EL (cell line): ENCODE measurements at regions not wholly inside any gene's neighbourhood (a gene's known extent, or its start where the extent isn't known, plus 50 kb on each side); places are given as distances from the start of the nearest gene placed in this dataset.
A peak's percentile ranks its signal among the peaks of the same experiment; 100 is the strongest.
"Not testable (repeated sequence)": the region's sequence is repeated elsewhere in the genome, so short reads cannot be mapped to it uniquely, and the experiment has no call there.

Experiments
- DNase-seq: peaks from one replicate; pipeline ENCODE4 v3.0.0-alpha.2; 2016

DNA sequence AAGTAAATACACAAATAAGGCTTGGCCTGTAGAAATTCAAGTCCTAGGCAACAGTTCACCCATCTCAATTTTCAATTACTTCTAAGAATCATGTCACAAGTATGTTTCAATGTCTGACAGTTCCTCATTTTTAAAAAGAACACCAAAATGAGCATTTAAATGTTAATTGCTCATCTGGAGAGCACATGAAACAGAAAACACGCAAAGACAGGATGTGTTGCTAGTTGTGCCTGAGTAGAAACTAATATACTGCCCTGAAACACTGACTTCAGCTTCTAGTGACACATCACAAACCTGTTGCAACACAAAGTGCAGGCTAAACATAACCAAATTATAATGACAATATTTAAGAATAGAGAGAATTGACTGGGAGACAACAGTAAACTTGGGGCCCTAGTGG, 167.3 kb upstream of the THBS1 start:
- DNase-seq, result no peak

DNA sequence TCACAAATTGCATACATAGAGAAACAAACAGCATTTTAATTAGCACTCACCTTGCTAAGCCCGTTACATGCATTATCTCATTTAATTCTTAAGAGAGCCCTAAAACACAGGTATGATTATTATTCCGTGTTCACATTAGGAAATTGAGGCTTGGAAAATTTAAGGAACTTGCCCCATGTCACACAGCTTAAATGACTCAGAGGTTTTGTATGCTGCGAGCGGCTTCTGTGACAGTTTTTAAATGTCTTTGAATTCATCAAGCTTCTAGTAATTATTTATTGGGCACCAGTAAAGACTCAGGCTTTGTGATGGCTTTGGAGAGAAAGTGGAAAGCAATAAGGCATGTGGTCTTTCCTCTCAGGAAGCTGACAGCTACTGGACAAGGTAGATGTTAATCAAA, 166.7 kb upstream of the THBS1 start:
- no peak for DNase-seq

DNA sequence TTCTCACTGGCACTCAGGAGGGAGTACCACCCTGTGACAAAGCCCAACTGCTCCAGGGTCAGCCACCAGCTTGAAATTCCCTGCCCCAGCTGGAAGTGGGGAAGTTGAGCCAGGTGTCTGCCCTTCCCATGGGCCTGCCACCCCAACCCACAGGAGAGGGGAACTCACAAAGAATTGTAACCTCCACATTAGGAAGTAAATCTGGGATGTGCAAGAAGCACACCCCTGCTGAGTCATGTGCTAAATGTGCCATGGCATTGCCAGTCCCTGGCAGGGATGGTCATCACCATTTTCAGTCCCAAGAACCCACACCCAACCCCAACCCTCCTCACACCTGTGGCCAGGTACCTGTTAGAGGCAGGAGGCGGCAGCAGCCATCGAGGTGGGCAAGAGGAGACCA, 165.2 kb upstream of the THBS1 start:
- no peak for DNase-seq

DNA sequence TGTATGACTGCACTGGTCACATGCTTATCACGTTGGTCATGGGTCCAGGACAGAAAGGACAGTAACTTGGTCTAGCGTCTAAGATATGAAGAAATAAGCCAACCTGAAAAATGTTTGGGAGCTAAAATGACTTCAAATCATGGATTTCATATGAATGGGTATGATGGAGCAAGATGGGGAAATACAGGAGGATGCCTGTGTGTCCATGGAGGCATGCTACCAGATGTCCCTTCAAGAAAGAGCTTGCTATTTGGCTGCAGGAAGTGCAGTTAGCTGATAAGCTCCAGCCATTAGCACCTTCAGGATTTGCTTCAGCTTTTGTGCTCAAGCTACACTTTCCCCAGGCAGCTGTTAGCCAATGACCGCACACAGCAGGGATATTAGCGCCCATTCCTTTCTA, 164.6 kb upstream of the THBS1 start:
- no peak for DNase-seq

DNA sequence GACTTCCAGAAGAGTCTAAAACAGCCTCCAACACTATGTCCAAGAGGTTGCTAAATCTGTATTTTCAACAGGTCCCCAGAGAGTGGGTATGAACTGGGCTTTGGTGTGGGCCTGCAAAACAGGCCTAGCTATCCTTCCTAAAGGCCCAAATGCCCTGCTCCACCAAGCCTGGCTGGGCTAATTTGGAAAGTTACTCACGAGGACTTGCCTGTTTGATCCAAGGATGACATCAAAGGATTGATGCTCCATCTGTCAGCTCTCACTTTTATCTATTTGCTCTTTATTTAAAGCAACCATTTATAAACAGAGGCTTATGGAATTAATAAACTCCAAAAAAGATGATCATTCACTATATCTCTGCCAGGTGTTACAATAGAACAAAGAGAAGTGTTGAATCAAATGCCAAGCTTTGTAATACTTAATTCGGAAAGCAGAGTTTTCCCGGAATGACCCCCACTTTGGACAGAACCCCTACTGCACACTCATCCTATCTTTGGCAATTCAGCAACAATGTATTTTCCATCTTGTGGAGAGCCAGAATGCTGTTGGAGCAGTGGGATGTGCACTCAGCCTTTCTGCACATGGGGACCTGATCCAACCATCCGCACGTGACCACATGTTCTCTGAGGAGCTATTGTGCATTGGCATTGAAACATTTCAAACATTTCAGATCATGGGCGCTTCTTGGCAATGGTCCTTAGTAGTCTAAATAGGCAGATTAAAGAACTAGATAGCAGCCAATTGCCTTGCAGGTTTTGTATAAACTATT, 163.3 kb upstream of the THBS1 start:
- DNase-seq, result no peak

DNA sequence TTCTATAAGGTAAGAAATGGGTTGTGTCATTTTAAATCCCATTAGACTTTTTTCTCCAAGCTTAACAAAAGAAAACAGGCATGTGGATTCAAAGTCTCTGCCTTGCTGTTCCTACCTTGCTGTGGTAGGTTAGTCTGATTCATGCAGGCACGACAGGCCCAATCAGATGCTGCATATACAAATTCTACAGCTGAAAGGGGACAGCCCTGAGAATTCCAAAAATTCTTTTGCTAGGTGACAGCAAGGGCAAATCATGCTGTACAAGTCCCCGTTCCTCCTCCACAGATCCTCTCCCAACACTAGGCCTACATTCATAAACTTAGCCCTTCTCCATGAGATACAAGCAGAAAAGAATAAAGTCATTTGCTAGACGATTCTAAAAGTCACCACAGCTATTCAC, 161.2 kb upstream of the THBS1 start:
- no peak for DNase-seq

DNA sequence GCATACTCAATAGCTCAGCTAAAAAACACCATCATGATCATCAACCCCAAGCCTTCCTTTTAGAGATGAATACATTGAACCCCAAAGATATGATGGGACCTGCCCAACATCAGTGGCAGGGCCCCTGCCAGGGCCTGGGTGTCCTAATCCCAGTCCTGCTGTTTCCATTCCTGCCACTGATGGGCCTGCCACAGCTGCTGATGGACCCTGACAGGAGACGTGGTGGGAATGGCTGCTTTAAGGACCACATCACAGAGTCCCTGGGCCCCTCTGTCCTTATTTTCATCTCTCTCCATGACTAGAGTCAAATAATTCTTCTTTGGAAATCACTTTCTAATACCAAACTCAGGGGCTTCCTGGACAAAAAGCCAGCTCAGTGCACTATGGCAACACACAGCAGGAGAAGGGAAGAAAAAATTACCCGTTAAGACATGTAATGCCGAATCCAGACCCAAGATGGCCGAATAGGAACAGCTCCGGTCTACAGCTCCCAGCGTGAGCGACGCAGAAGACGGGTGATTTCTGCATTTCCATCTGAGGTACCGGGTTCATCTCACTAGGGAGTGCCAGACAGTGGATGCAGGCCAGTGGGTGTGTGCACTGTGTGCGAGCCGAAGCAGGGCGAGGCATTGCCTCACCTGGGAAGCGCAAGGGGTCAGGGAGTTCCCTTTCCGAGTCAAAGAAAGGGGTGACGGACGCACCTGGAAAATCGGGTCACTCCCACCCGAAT, 160.6 kb upstream of the THBS1 start:
- not testable (repeated sequence) for DNase-seq

DNA sequence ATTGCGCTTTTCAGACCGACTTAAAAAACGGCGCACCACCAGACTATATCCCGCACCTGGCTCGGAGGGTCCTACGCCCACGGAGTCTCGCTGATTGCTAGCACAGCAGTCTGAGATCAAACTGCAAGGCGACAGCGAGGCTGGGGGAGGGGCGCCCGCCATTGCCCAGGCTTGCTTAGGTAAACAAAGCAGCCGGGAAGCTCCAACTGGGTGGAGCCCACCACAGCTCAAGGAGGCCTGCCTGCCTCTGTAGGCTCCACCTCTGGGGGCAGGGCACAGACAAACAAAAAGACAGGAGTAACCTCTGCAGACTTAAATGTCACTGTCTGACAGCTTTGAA, 160.1 kb upstream of the THBS1 start:
- DNase-seq, result not testable (repeated sequence)

DNA sequence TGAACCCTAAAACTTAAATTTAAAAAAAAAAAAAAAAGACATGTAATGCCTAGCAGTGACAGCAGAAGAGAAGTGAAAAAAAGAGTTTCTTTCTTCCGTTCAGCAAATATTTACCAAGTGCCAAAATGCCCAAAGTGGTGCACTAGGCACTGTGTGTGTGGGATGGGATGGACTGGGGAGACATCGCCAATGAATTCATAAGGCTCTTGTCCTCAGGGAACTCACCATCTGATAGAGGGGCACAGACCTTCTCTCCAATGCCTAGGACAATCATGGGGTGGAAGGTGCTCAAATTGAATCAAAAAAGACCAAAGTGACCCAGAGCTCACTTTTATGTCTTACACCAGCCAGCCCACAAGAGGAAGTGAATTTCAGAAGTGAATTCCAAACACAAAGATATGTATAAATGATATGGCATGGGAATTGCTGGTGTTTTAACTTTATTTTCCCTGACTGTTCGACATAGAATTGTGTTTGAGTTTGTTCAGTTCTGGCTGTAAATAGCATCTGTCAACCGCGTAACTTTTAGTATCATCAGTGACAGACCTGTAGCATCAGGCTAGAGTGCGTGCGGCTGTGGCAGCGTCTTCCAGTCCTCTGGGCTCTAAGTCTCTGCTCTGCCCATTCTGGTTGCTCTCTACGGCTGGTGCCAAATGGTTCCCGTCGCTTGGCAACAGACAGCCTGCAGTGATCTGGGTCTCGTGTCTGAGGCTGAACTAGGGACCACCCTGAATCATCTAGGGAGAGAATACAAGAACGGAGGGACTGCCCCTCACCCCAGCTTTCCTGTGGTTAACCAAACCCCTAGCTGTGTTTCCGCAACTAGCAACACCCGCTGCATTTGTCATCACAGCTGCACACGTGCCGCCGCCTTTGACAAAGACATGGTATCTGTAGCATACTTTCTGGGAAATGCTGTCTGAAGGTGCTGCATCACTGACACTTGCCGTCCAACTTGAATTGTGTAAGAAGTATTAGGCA, 154.0 kb upstream of the THBS1 start:
- peak; percentile 49 for DNase-seq

DNA sequence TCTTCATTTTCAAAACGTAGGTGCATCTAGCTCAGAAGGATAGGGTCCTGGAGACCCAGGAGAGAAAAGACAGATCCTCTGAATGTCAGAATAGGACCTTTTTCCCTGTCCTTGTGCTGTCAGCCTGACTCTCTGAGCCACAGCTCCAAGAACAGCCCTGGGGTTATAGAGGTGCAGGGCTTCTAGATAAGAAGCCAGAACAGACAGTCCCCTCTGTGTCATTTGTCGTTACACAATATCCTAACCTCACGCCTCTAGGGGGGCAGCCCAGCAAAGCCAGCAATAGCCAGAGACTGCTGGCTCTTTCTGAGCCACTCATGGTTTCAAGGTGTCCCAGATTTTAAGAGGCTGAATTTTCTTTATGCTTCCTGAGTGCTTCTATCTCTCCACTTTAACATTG, 153.2 kb upstream of the THBS1 start:
- no peak for DNase-seq

DNA sequence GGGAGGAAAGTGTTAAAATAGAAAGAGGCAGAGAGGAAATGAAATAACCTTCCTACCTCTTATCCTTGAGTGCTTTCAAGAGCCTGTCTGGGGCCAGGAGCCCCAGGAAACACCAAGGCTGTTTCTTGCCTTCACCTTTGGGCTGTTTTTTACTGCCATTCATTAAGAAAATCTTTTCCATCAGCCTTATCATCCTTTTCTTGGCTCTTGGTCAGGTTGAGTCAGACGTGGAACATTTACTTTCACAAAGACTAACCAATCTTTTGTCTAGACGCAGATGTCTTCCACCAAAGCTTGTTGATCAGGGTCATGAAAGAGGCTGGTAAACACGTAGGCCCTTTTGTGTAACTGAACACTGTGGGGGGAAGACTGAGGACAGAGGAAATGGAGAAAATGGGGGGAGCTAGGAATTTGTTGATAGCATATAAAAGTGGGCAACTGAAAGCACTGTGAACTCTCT, 151.0 kb upstream of the THBS1 start:
- DNase-seq, result peak; percentile 82

DNA sequence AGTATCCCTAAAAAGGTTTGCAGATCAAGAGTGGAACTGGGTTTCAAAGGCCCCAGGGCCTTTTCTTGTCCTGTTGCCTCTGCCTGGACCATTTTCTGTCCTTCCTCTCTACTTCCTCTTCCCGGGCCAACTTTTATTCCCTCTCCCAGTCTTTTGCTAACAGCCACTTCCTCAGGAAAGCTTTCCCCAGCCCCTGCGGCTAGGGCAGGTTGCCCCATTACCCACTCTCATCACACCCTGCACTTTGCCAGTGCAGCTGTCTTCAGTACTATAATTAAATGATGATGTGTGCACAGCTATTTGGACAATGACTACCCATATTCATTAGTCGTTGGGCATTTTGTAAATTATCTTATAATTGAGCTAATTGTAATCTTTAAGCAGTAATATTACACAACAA, 150.5 kb upstream of the THBS1 start:
- DNase-seq, result no peak

DNA sequence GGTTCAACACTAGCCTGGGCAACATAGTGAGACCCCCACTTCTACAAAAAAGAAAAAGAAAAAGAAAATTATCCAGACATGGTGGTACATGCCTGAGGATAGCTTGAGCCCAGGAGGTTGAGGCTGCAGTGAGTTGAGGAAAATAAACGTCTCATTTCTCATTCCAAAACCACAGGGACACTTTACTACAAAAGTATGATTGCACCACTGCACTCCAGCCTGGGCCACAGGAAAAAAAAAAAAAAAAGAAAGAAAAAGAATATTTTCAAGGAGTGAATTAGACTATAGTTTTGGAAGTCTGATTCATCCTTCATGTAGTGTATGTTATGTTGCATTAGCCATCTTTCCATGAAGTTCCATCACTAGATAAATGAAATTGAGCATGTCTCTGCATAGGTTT, 149.5 kb upstream of the THBS1 start:
- no peak for DNase-seq

DNA sequence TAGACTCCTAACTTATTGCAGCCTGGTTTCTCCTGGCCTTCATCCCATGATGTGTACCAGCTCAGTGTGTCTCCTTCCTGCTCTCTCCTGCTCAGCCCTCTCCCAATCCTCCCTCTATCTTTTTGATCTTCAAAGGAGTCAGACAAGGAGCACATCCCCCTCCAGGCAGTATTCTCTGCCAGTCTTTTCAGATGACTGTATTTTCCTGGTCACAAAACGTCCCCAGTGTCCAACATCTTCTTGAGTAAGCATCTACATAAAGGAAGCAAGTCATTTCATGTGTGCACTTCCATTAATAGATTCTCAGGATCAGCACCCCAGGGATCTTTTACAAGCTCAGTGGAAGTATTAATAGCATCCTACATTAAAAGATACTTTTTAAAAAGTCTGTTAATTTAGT, 148.9 kb upstream of the THBS1 start:
- no peak for DNase-seq

DNA sequence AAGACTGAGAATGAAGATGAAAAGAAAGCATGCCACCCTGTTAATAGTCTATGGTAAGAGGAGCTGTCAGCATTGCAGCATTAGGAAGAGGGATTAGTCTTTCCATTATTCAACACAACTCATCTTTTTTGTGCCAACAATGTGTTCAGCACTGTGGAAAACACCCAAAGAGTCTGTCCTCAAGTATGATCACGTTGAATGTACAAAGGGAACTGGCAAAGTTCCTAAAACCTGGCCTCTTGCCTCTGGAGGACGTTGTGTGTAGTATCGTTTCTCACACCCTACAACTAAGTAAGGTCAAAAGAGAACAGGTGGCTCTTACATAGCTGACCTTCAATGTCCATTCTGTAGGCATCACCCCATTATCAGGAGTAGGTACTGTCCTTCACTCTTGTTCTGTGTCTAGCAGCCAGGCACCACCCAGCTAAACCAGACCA, 147.9 kb upstream of the THBS1 start:
- DNase-seq, result no peak

DNA sequence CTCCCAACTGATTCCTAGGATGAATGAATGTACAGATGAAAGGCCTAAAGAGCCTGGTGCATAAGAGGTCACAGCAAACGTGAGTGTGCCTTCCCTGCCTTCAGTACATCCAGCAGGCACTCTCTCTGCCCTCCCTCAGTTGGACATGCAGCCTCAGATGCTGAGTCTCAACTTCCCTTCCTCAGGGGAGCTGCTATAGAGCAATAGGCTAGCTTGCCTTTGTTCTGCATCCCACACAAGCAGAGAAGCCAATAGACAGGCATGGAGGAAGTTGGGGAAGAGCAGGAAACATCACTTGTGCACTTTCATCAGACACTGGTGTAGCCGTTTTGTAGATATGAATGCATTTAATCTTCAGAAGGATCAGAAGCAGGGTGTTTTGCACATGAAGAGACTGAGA, 147.5 kb upstream of the THBS1 start:
- DNase-seq, result no peak

DNA sequence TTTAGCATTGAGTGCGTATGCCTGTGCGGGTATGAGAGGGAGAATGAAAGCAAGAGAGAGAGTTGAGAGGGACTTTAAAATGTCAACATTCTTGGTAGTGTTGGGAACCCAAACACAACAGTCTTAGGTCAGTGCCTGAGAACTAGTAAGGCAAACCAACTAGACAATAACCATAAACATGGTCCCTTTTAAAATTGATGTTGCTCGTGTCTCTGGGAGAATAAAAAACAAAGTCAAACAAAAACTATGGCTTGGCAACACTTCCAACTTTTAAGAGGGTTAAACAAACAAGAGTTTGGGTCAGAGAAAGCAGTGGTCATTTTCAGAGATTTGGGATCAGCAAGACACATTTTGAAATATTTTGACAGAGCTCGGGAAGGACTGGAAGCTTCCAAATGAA, 146.7 kb upstream of the THBS1 start:
- DNase-seq, result no peak

DNA sequence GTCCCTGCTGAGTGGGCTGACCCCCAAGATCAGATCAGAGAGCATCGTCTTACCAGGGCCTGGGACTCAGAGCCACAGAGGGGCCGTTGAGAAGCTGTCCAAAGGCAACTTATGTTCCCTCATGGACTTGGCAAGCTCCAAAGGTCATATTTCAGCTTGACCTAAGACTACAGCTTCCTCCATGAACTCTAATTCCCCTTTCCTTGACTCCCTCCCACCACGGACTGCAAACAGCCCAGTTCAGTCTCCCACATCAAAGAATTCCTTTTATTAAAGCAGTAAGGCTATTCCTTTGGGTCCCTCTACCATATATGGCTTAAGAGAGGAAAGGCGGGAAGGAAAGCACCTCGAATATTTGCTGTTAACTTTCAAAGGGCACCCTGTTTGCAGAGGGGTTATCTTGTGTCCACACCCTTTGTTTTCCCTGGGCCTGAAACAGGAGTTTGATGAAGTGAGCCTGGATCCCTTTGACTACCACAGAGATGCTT, 146.1 kb upstream of the THBS1 start:
- no peak for DNase-seq

DNA sequence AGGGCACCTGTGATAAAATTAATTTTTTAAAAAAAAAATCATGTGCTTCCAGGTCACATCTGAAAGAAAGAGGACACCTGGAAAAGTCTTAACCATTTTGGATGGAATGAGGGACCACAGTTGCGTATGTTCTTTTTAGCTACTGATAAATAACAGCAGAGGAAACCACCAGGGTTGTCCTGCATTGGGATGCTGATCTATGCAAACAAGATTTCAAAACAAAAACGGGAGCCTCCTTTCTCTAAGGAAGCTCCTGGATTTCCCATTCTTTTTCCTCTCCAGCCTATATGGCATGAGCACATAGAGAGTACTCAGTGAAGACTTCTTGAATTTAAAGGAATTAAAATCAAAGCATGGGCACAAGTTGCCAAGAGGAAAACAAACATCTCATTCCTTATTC, 145.6 kb upstream of the THBS1 start:
- no peak for DNase-seq

DNA sequence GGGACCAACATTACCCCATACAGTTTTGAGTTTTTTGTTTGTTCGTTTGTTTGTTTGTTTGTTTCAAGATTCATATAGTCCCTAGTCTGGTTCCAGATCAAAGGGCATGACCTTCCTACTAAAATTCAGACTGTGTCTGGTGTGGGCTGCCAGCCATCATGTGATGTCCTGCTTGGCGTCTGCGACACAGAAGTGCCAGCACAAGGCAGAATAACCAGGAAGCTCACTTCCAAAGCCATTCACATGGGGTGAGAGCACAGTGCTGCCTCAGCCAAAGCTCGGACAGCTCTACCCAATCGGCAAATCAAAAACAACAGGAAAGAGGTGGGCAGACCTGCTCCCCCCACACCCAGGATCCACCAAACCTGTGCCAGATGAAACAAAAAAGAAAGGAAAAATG, 142.6 kb upstream of the THBS1 start:
- DNase-seq, result no peak

DNA sequence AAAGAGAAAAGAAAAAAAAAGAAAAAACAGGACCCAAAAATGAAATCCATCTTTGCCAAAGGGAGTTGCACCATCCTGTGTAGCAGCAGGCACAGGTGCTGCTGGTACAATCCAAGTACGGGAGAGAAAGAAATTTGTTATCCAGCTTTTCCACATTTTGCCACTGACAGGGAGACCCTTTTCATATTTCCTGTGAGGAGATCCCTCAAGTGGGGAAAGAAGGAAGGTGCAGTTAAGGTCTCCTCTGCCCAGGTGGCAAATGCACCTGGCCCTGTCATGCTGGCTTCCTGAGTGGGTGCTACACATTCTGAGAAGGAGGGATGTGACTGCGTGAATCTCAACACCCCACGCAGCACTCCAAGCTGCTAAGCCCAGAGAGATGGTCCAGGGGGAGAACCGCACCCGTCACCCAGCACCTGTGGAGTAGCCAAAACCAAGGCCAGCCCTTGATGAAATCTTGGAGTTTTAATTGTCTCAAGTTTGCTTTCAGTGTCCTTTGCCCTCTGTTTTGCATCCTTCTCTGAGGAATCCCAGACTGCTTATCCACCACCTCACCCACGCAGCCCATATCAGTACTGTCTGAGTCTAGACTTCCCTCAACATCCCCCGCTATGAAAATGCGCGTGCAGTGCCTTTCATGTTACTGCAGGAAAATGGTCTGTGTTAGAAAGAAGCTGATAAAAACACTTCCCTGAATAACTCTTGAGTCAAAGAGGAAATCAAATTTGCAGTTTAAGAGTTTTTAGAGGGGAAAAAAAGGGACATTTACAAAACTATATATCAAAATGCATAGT, 141.9 kb upstream of the THBS1 start:
- DNase-seq, result no peak

DNA sequence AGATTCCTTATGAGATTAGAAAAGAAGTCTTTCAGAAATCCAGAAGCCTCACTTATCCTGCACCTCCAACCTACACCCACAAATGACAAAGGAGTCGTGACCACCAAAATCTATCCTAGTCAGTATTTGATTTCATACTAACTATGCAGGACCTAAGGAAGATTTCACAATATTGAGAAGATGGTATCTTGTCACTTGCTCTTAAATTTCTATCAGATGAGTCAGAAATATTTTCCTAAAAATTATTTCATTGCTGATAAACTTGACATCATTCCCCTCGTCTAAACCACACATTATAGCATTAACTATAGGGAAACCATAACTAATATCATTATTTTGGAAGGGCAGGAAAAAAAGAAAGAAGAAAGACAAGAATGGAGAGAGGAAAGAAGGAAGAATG, 138.0 kb upstream of the THBS1 start:
- DNase-seq, result peak; percentile 53
